ENCODE measurements at regions not wholly inside any gene's neighbourhood (a gene's known extent, or its start where the extent isn't known, plus 50 kb on each side); places are given as distances from the start of the nearest gene placed in this dataset.

GRCh38 chr16:65688301-65688700 lies 566.4 kb upstream of the CDH11 start:
- Mint-ChIP-seq H3K36me3 (ENCODE audit: low read depth) (no peaks in the 10 kb centered on the region), H3K4me1 (ENCODE audit: low read depth) (no peaks in the 10 kb centered on the region), H3K27ac (ENCODE audit: unreplicated experiment) (no peak overlapping the region), H3K27me3 (ENCODE audit: low read depth) (no peaks in the 10 kb centered on the region), H3K4me3 (ENCODE audit: unreplicated experiment) (no peak overlapping the region), H3K9me3 (ENCODE audit: low read depth) (no peaks in the 10 kb centered on the region)
- no peak for DNase-seq (ENCODE audit: low spot score)
- no peak for TF ChIP-seq CTCF (IDR thresholded peaks at IDR 0.05)

- peak; percentile 58 for TF ChIP-seq CTCF (IDR thresholded peaks at IDR 0.05)
- H3K9me3 Mint-ChIP-seq (ENCODE audit: low read depth) = no peaks in the 10 kb centered on the region
- H3K4me1 Mint-ChIP-seq (ENCODE audit: low read depth) = peaks cover 6% of the 10 kb centered on the region
- H3K27me3 Mint-ChIP-seq (ENCODE audit: low read depth) = no peaks in the 10 kb centered on the region
- H3K4me3 Mint-ChIP-seq (ENCODE audit: unreplicated experiment) = no peak overlapping the region
- H3K27ac Mint-ChIP-seq (ENCODE audit: unreplicated experiment) = no peak overlapping the region
- DNase-seq (ENCODE audit: low spot score) = no peak
- no peaks in the 10 kb centered on the region for H3K36me3 Mint-ChIP-seq (ENCODE audit: low read depth)
Measured at GRCh38 chr16:65684230-65684629, 562.4 kb upstream of the CDH11 start.

- no peak for DNase-seq (ENCODE audit: low spot score)
- H3K4me1 Mint-ChIP-seq (ENCODE audit: low read depth) = peaks cover 6% of the 10 kb centered on the region
- H3K4me3 Mint-ChIP-seq (ENCODE audit: unreplicated experiment) = no peak overlapping the region
- no peaks in the 10 kb centered on the region for H3K9me3 Mint-ChIP-seq (ENCODE audit: low read depth)
- H3K27ac Mint-ChIP-seq (ENCODE audit: unreplicated experiment) = no peak overlapping the region
- no peaks in the 10 kb centered on the region for H3K27me3 Mint-ChIP-seq (ENCODE audit: low read depth)
- no peaks in the 10 kb centered on the region for H3K36me3 Mint-ChIP-seq (ENCODE audit: low read depth)
- TF ChIP-seq CTCF (IDR thresholded peaks at IDR 0.05) = no peak
Measured at GRCh38 chr16:65681406-65681805, 559.5 kb upstream of the CDH11 start.

GRCh38 chr16:65679785-65680184 lies 557.9 kb upstream of the CDH11 start:
- Mint-ChIP-seq H3K4me1 (ENCODE audit: low read depth) (peaks cover 10% of the 10 kb centered on the region), H3K36me3 (ENCODE audit: low read depth) (no peaks in the 10 kb centered on the region), H3K27ac (ENCODE audit: unreplicated experiment) (no peak overlapping the region), H3K27me3 (ENCODE audit: low read depth) (no peaks in the 10 kb centered on the region), H3K4me3 (ENCODE audit: unreplicated experiment) (no peak overlapping the region), H3K9me3 (ENCODE audit: low read depth) (no peaks in the 10 kb centered on the region)
- TF ChIP-seq CTCF (IDR thresholded peaks at IDR 0.05) = no peak
- no peak for DNase-seq (ENCODE audit: low spot score)

- H3K27me3 Mint-ChIP-seq (ENCODE audit: low read depth) = no peaks in the 10 kb centered on the region
- no peak for DNase-seq (ENCODE audit: low spot score)
- no peak overlapping the region for H3K4me3 Mint-ChIP-seq (ENCODE audit: unreplicated experiment)
- peaks cover 10% of the 10 kb centered on the region for H3K9me3 Mint-ChIP-seq (ENCODE audit: low read depth)
- no peak overlapping the region for H3K27ac Mint-ChIP-seq (ENCODE audit: unreplicated experiment)
- H3K36me3 Mint-ChIP-seq (ENCODE audit: low read depth) = peaks cover 2% of the 10 kb centered on the region
- TF ChIP-seq CTCF (IDR thresholded peaks at IDR 0.05) = no peak
- peaks cover 9% of the 10 kb centered on the region for H3K4me1 Mint-ChIP-seq (ENCODE audit: low read depth)
Measured at GRCh38 chr16:65675161-65675560, 553.3 kb upstream of the CDH11 start.
